Tibial artery (tissue), 4 donors: ENCODE measurements at regions not wholly inside any gene's neighbourhood (a gene's known extent, or its start where the extent isn't known, plus 50 kb on each side); places are given as distances from the start of the nearest gene placed in this dataset.

Experiments used
- DNase-seq, 2 donors: peaks; one replicate each; pipeline ENCODE4 v3.0.0-alpha.2; 2019
- H3K27ac ChIP-seq, 2 donors: fragments of 200-600 bp; sonication (generic) in 1 of 2; 1 replicate in 1 of 2; 2 replicates in 1 of 2; pipeline ENCODE4 v1.5.1; 2018 to 2019; ENCODE audit warnings: mild to moderate bottlenecking in 1 of 2
- H3K27me3 ChIP-seq, 2 donors: fragments of 200-600 bp; sonication (generic) in 1 of 2; one replicate each; pipeline versions ENCODE4 v1.5.1 to v1.6.0; 2016 to 2019
- H3K36me3 ChIP-seq, 3 donors: fragments of 200-600 bp; sonication (generic) in 2 of 3; one replicate each; pipeline ENCODE4 v1.5.1; 2016 to 2019; ENCODE audit warnings: mild to moderate bottlenecking in 2 of 3
- H3K4me1 ChIP-seq, 4 donors: fragments of 200-600 bp; sonication (generic) in 2 of 4; 1 replicate in 3 of 4; 2 replicates in 1 of 4; pipeline ENCODE4 v1.5.1; 2016 to 2019
- H3K4me3 ChIP-seq, 2 donors: fragments of 200-600 bp; sonication (generic) in 1 of 2; 1 replicate in 1 of 2; 2 replicates in 1 of 2; pipeline ENCODE4 v1.5.1; 2018 to 2019; ENCODE audit warnings: mild to moderate bottlenecking in 2 of 2
- H3K9me3 ChIP-seq, 3 donors: fragments of 200-600 bp; sonication (generic) in 1 of 3; one replicate each; pipeline ENCODE4 v1.5.1; 2016 to 2019
- intact Hi-C: fragments of 100-400 bp; cut with DNase I; formaldehyde crosslinking; loops from one replicate; pipeline ENCODE4 v1.15.0; 2023; ENCODE audit warnings: low total_unique reads
- TF ChIP-seq, protein P1 (sequence below), 2 experiments: fragments of 200-600 bp in 1 of 2; fragments of 450-650 bp in 1 of 2; IDR thresholded peaks; one replicate each; pipeline ENCODE4 v1.5.1; 2017 to 2019; ENCODE audit warnings: antibody characterized with exemption in 2 of 2, mild to moderate bottlenecking in 1 of 2, moderate library complexity in 1 of 2

DNA sequence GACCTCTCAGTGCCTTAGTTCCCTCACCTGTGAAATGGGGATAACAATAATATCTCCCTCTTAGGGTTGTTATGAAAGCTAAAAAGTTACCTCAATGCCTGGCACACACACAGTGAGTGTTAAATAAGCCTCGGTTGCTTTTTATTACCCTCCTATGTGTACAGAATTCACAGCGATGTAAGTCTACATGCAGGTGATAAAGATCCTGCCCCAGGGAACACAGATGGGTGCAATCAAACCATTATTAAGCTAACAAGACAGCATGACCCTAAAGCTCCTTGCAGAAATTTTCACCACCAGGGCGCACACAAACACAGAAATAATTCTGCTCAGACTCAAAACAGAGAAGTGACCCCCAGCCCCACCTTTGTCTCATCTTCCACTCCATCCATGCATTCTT, 261.9 kb downstream of the SNX10 start:
- Histone ChIP-seq H3K27me3 (peaks cover 0 to 6% of the 10 kb centered on the region in 2 donors), H3K27ac (no peak overlapping the region), H3K4me1 (no peaks in the 10 kb centered on the region), H3K4me3 (no peak overlapping the region), H3K36me3 (no peaks in the 10 kb centered on the region), H3K9me3 (no peaks in the 10 kb centered on the region)
- no peak for DNase-seq
- intact Hi-C loops = no loop called here
- TF ChIP-seq, protein P1, sequence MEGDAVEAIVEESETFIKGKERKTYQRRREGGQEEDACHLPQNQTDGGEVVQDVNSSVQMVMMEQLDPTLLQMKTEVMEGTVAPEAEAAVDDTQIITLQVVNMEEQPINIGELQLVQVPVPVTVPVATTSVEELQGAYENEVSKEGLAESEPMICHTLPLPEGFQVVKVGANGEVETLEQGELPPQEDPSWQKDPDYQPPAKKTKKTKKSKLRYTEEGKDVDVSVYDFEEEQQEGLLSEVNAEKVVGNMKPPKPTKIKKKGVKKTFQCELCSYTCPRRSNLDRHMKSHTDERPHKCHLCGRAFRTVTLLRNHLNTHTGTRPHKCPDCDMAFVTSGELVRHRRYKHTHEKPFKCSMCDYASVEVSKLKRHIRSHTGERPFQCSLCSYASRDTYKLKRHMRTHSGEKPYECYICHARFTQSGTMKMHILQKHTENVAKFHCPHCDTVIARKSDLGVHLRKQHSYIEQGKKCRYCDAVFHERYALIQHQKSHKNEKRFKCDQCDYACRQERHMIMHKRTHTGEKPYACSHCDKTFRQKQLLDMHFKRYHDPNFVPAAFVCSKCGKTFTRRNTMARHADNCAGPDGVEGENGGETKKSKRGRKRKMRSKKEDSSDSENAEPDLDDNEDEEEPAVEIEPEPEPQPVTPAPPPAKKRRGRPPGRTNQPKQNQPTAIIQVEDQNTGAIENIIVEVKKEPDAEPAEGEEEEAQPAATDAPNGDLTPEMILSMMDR (IDR thresholded peaks at IDR 0.05) = no peak

DNA sequence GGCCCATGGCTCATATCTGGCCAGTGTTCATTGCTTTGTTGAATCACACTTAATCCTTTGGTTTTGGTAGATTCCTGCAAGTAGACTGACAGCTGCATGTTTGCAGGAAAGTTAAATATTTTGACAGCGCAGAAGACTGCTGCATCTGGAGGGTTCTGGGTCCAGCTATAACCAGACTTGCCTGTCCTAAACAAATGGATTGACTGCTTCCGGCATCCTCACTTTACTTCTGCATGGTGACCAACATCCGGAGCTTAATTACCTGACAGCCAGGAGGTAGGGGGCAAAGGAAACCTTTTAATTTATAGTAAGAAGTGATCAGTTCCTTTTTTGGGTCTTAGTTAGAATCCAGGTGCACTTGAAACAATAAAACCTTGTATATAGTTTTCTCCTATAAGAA, 263.3 kb downstream of the SNX10 start:
- TF ChIP-seq, protein P1 (IDR thresholded peaks at IDR 0.05) = no peak
- DNase-seq = no peak
- Histone ChIP-seq H3K36me3 (no peaks in the 10 kb centered on the region), H3K4me1 (no peaks in the 10 kb centered on the region), H3K4me3 (no peak overlapping the region), H3K27me3 (peaks cover 0 to 3% of the 10 kb centered on the region in 2 donors), H3K9me3 (no peaks in the 10 kb centered on the region), H3K27ac (no peak overlapping the region)
- intact Hi-C loops = no loop called here

DNA sequence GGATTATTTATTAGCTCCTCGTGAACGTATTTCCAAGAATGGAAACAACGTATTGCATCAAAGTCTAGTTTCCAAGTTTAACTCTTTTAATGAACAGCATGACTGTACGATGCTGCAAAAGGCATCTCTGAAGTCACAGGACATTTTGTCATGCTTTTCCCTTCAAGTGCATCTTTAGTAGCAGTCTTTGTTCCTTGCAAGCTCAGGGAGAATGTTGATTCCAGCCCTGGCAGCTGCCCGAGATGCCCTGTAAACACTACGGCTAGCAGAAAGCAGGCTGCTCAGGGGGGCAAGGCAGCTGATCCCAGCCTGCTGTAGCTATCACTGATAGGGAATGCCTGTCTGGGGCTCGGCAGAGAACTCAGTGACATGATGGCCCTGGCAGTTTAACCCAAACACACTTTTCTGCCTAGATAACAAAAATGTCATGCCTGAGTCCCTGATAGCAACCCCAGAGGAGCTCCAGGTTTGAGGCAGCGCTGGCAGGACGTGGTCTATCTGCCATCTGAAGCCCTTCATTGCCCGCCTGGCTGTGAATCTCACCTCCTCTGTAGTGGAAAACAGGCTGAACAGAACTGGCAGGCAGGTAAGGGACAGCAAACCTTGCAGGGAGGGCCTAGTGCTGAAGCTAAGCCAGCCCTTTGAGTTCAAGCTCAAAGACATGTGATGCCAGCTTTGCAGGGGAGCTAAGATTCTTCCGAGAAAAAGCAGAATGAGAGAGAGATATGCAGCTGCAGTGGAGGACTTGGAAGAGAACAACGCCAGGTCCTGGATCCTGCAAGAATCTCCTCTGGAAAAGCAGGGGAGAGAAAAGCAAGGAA, 264.6 kb downstream of the SNX10 start:
- TF ChIP-seq, protein P1 (IDR thresholded peaks at IDR 0.05) = no peak
- H3K4me3 ChIP-seq = no peak overlapping the region
- intact Hi-C loops = no loop called here
- H3K27me3 ChIP-seq = peaks cover 0 to 3% of the 10 kb centered on the region in 2 donors
- no peaks in the 10 kb centered on the region for H3K9me3 ChIP-seq
- H3K36me3 ChIP-seq = no peaks in the 10 kb centered on the region
- H3K4me1 ChIP-seq = no peaks in the 10 kb centered on the region
- DNase-seq = no peak
- no peak overlapping the region for H3K27ac ChIP-seq

DNA sequence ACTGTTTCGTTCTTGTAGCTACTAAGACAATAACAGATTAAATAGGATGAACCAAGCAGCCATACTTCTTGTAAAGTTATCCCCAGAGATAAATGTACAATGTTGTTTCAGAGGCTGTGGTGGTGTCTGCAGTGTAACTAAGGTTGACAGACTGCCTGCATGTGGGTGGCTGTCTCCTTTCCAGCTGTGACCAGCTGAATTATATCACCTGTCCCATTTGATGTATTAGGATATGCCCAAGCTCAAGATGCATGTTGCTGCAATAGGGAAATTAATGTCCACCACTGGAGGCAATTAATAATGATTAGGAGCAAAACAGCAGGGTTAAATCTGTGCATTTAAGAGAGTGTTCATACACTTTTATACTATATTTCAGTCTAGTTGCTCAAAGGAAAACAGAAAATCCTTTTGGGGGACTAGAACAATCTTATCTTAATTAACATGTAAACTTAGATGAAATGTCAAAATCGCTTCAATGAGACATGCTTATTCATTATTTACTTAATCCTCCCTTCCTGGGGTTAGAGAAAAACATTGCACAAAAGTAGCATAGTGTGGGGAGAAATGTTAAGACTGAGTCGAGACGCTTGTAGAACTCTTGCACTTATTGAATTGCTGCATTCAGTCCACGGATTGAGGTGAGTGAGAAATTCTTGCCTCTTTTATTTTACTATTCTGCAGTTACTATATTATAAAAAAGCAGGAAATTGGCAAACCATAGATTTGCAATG, 269.0 kb downstream of the SNX10 start:
- intact Hi-C loops = no loop called here
- H3K27me3 ChIP-seq = peaks cover 0 to 3% of the 10 kb centered on the region in 2 donors
- DNase-seq = no peak
- TF ChIP-seq, protein P1 (IDR thresholded peaks at IDR 0.05) = no peak
- no peaks in the 10 kb centered on the region for H3K4me1 ChIP-seq
- H3K27ac ChIP-seq = no peak overlapping the region
- no peaks in the 10 kb centered on the region for H3K36me3 ChIP-seq
- no peak overlapping the region for H3K4me3 ChIP-seq
- no peaks in the 10 kb centered on the region for H3K9me3 ChIP-seq

DNA sequence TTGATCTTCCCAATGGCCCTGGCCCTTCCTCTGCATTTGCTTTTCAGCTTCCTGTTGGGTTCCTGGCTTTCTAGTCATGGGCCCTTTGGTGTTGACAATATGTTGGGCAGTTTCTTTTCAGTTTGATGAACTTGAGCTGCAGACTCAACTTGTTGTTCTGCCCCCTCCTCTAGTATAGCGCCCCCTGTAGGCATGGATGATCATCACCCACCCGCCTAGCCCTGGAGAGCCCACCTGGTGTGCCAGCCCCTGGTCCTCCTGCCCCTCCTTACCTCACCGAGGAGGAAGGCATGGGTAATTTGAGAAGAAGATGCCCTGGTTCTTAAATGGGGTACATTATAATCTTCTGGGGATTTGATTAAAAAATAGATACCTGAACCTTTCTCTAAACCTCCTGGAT, 271.2 kb downstream of the SNX10 start:
- TF ChIP-seq, protein P1 (IDR thresholded peaks at IDR 0.05) = no peak

More for the DNA sequence above, 271.2 kb downstream of the SNX10 start:
- Histone ChIP-seq H3K9me3 (no peaks in the 10 kb centered on the region), H3K27ac (no peak overlapping the region), H3K4me1 (no peaks in the 10 kb centered on the region), H3K27me3 (peaks cover 0 to 3% of the 10 kb centered on the region in 2 donors), H3K4me3 (no peak overlapping the region), H3K36me3 (no peaks in the 10 kb centered on the region)
- intact Hi-C loops = no loop called here
- DNase-seq = no peak
